ENCODE measurements at regions not wholly inside any gene's neighbourhood (a gene's known extent, or its start where the extent isn't known, plus 50 kb on each side); places are given as distances from the start of the nearest gene placed in this dataset.

DNA sequence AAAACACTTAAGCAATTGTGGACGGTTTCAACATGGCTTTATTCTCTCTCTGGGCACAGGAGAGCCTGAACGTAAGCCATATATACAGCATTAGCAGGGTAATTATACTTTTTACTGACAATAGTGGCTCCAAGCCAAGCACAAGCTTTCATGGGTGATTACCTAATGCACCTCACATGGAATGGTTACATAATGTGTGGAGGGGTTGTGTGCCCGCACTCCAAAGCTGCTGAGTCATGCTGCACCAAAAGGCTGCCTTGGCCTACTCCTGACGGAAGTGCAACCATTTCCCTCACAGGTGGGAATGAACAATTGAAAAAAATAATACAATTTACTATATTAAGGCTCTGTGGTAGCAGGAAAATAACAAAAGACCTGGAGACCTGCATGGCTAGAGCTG, 86.5 kb upstream of the ATP10B start:
- DNase-seq = no peak

DNA sequence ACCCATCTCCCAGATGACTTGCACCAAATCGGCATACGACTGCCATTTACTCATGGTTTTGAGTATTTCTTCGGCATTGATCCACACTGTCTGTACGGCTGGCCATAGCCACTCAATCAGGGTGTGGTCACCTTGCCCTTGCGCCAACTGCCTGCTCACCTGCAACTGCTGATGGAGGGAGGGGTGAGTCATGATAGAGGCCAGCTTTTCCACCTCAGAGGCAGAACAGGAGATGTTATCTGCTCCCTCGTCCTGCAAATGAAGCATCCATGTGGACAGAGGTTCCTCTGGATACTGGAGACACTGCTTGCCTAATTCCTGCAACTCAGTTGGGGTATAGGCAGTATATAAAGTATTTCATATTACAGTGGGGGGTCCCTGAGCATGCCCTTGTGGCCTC, 85.6 kb upstream of the ATP10B start:
- no peak for DNase-seq

- DNase-seq = no peak
Observed at GRCh38 chr5:160935776-160936175, 83.8 kb upstream of the ATP10B start.

GRCh38 chr5:160931283-160931682, 79.3 kb upstream of the ATP10B start:
- DNase-seq = no peak

DNA sequence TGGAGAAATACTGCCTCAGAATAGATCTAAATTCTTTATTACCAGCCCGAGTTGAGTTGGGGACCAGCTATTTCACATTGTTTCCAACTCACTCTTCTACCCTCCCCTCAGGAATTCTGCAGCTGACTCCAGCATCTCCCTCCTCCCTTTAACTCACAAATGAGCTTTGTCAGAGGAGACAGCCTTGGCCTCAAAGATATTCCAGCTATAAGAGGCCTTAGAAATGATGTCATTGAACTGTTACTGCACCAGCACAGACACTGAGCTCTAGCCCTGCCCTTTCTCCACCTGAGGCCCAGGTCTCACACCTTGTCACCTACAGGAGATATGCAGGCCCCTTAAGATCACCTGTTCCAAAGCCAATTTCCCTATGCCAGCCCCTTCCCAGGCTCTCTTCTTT, 78.4 kb upstream of the ATP10B start:
- no peak for DNase-seq

DNA sequence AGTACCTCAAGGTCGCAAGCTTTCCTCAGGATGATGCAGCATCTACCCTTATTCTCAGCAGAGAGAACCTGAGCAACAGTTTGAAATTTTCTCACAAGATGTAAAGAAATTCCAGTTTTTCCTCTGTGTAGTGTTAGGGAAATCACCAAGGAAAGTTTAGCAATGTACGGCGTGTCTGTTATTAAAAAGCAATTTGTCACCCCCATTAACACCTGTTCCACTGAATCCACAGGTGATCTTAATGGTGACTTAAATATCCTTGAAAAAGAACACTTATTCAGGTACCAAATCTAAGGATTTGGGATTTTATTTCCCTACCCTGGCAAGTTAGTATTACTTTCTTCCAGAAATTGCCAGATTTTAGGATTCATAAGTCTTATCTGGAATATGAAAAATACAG, 77.9 kb upstream of the ATP10B start:
- no peak for DNase-seq

GRCh38 chr5:160929360-160929759, 77.3 kb upstream of the ATP10B start:
- no peak for DNase-seq

GRCh38 chr5:160926428-160926827, 74.4 kb upstream of the ATP10B start:
- peak; percentile 93 for DNase-seq

- no peak for DNase-seq
Observed at GRCh38 chr5:160925281-160925680, 73.3 kb upstream of the ATP10B start.

- no peak for DNase-seq
Observed at GRCh38 chr5:160923936-160924710, 72.1 kb upstream of the ATP10B start.

- no peak for DNase-seq
Observed at GRCh38 chr5:160923411-160923810, 71.4 kb upstream of the ATP10B start.

GRCh38 chr5:160922311-160922710, 70.3 kb upstream of the ATP10B start:
- DNase-seq = no peak

GRCh38 chr5:160921423-160922285, 69.6 kb upstream of the ATP10B start:
- no peak for DNase-seq

DNA sequence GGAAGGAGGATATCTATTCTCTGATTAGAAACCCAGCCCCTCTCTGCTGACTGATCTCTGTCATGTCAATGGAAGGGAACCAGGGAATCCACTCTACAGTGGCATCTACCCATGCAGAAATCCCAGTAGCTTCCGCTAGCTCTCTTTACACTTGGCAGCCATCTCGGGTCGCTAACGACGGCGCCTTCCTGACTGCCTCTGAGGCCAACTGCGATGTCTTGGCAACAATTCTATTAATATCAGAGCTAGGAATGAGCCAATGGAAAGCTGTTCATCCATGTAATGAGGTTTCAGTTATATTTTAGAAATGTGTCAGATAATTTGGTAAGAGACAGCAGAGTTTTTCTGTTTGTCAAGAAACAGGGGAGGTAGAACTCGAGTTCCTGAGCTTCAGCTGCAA, 67.6 kb upstream of the ATP10B start:
- DNase-seq = no peak

- no peak for DNase-seq
Observed at GRCh38 chr5:160918386-160918785, 66.4 kb upstream of the ATP10B start.

- no peak for DNase-seq
Observed at GRCh38 chr5:160906090-160906489, 54.1 kb upstream of the ATP10B start.

GRCh38 chr5:160905285-160905684, 53.3 kb upstream of the ATP10B start:
- DNase-seq = no peak

- DNase-seq = no peak
Observed at GRCh38 chr5:160904591-160904990, 52.6 kb upstream of the ATP10B start.

DNA sequence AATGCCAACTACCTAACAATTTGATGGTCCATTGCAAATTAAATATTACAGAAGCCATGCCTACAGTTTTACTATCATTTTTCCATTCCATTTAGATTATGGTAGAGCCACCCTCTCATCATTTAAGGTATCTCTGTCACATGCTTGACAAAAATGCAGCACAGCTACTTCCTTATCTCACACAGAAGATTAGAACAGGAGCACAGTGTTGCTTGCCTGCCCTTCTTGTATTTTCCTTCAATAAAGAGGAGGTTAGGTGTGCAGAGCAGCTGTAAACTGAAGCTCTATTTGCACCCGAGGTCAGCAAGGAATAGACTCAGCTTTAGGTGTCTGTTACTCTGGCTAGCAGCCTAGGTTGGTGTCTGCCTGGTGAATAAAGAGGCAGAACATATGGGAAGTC, 51.5 kb upstream of the ATP10B start:
- no peak for DNase-seq

DNA sequence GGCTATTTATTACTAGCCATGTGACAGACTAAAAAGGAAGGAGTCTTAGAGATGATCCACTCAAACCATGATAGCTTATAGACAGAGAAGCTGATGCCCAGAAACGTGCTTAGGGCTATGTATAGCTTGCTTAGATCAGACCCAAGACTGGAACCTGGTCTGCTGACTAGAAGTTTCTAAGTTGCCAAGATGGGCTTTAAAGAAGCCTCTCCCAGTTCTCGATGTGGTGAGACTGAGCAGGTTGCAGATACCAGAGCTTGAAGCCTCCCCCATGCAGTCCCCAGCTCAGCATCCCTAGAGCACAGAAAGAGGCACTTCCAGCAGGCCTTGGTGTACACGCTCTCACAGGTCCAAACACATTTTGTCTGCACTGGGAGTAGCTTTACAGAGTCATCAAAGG, 51.1 kb upstream of the ATP10B start:
- DNase-seq = no peak
